GM12873 (cell line): ENCODE measurements at regions not wholly inside any gene's neighbourhood (a gene's known extent, or its start where the extent isn't known, plus 50 kb on each side); places are given as distances from the start of the nearest gene placed in this dataset.

ENCODE experiments used
- TF ChIP-seq, protein P1 (sequence below): IDR thresholded peaks from 2 replicates; pipeline ENCODE4 v1.5.1; 2012; ENCODE audit warnings: low read depth, mild to moderate bottlenecking, moderate library complexity, low read length, control low read depth; ENCODE audit not compliant: insufficient read depth; ENCODE audit errors: missing control alignments

DNA sequence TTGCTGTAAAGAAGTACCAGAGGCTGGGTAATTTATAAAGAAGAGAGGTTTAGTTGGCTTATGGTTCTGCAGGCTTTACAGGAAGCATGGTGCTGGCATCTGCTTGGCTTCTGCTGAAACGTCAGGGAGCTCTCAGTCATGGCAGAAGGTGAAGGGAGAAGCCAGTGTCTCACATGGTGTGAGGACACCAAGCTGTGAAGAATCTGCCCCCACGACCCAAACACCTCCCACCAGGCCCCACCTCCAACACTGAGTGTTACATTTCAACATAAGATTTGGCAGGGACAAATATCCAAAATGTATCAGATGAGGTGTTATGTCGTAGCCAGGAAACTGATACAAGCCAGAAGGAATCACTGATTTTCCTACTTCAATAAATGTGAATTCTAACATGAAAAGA lies 136.5 kb downstream of the CYSLTR2 start:
- TF ChIP-seq, protein P1, sequence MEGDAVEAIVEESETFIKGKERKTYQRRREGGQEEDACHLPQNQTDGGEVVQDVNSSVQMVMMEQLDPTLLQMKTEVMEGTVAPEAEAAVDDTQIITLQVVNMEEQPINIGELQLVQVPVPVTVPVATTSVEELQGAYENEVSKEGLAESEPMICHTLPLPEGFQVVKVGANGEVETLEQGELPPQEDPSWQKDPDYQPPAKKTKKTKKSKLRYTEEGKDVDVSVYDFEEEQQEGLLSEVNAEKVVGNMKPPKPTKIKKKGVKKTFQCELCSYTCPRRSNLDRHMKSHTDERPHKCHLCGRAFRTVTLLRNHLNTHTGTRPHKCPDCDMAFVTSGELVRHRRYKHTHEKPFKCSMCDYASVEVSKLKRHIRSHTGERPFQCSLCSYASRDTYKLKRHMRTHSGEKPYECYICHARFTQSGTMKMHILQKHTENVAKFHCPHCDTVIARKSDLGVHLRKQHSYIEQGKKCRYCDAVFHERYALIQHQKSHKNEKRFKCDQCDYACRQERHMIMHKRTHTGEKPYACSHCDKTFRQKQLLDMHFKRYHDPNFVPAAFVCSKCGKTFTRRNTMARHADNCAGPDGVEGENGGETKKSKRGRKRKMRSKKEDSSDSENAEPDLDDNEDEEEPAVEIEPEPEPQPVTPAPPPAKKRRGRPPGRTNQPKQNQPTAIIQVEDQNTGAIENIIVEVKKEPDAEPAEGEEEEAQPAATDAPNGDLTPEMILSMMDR = no peak

GRCh38 chr13:48790966-48791365 lies 137.2 kb downstream of the CYSLTR2 start:
- TF ChIP-seq, protein P1 = no peak

GRCh38 chr13:48797127-48797526 lies 143.4 kb downstream of the CYSLTR2 start:
- TF ChIP-seq, protein P1 = no peak

DNA sequence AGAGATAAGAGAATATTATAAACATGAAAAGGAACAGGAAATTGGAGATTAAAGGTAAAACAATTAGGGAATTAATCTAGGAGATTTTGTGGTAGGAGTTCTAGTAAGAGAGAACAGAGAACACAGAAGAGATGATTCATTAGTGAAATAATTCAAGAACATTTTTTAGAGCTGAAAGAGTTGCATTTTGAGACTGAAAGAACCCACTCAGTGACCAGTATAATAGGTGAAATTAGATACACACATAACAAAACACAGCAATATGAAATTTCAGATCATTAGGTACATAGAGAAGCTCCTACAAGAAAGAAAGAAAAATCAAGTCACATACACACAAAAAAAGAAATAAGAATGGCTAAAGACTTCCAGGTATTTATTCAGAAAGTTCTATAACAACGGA lies 144.0 kb downstream of the CYSLTR2 start:
- TF ChIP-seq, protein P1 = no peak

DNA sequence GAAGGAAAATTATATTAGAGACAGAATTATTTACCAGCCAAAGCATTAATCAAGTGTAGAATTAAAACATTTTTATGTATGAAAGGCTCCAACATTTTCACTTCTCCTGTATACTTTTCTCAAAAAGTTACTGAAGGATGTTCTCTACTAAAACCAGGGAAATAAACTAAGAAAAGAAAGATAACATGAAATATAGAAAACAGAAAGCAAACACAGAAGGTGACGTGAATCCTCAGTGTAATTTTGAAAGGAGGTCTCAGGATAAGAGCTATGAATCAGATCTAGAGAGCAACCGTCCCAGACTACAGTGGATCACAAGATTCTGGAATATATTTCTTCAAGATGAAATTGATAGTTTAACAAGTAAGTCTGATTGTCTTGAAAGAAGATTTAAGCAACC lies 144.5 kb downstream of the CYSLTR2 start:
- TF ChIP-seq, protein P1 = no peak

GRCh38 chr13:48801255-48801654 lies 147.5 kb downstream of the CYSLTR2 start:
- TF ChIP-seq, protein P1 = no peak

DNA sequence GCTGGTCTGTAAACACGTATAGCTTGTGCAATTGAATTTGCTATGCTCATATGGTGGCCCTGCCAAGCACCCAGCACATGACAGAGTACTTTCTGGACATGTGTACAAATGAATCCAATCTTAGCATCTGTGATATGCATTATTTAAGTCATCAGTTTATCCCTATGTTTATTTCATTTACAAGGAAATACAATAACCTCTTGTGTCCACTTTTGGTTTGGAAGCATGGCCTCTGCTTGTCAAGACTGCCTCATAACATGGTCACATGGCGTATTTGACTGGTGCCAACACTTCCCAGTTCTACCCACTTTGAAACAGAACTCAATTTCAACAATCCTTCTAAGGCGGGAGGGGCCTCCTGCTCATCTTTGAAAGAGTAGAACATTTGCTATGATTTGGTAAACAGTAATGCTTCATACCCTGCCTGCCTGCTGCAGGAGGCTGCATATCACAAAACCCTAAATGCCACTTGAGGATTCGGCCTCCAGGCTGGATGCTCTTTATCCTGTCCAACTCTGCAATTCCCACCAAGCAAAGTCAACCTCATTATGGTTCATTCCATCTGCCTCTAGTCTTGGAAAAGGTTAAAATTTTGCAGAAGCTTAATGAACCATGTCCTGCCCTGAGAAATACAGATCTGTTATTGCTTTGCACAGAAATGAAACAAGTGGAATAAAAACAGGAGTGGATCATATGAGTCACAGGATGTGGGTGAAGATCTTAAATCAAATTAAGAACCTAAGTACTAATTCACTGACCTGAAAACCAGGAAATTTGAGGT lies 151.3 kb downstream of the CYSLTR2 start:
- TF ChIP-seq, protein P1 = no peak
